ENCODE measurements at regions not wholly inside any gene's neighbourhood (a gene's known extent, or its start where the extent isn't known, plus 50 kb on each side); places are given as distances from the start of the nearest gene placed in this dataset.

- no peak for DNase-seq (ENCODE audit: low spot score)
- no peak for TF ChIP-seq CTCF (IDR thresholded peaks at IDR 0.05; ENCODE audit: extremely low read depth, missing control alignments)
Observed at GRCh38 chr13:59368693-59369092, 795.0 kb downstream of the DIAPH3 start.

GRCh38 chr13:59371229-59371628, 792.5 kb downstream of the DIAPH3 start:
- no peak for DNase-seq (ENCODE audit: low spot score)
- TF ChIP-seq CTCF (IDR thresholded peaks at IDR 0.05; ENCODE audit: extremely low read depth, missing control alignments): no peak

DNA sequence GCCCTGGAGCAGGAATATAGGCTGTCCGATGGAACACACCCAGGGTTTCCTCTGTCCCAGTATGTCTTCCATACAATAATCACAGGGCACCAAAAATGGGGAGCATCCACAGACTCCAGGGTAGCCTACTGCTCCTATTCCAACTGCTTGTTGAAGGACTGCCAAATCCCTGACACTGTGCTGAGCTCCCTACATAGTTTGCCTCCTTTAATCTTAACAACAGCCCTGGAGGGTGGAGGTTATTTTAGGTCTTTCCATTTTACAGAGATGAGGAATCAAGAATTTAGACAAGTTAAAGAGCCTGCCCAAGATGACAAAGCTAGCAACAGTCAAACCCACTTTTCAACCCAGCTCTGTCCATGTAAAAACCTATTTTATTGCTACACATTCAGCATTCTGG, 790.4 kb downstream of the DIAPH3 start:
- no peak for TF ChIP-seq CTCF (IDR thresholded peaks at IDR 0.05; ENCODE audit: extremely low read depth, missing control alignments)

GRCh38 chr13:59374691-59375090, 789.0 kb downstream of the DIAPH3 start:
- no peak for DNase-seq (ENCODE audit: low spot score)
- no peak for TF ChIP-seq CTCF (IDR thresholded peaks at IDR 0.05; ENCODE audit: extremely low read depth, missing control alignments)

More for the DNA sequence above, 790.4 kb downstream of the DIAPH3 start:
- no peak for DNase-seq (ENCODE audit: low spot score)

DNA sequence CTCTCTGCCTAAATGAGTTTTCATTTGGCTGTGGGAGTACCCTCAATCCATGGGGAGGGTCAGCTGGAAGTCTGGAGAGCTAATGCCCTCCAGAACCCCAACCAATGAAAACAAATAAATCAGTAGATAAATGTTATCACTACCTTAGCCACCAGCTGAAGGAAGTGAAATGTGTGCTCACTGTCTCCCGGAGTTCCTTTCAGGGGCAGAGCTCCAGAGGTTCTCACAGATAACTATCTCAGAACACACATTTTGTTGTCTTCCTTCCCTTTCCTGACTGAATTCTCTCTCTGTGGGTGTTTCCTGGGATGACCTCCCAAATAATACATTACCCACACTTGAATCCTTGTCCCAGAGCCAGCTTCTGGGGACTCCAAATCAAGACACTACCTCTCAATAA, 779.6 kb downstream of the DIAPH3 start:
- TF ChIP-seq CTCF (IDR thresholded peaks at IDR 0.05; ENCODE audit: extremely low read depth, missing control alignments): no peak
- no peak for DNase-seq (ENCODE audit: low spot score)

DNA sequence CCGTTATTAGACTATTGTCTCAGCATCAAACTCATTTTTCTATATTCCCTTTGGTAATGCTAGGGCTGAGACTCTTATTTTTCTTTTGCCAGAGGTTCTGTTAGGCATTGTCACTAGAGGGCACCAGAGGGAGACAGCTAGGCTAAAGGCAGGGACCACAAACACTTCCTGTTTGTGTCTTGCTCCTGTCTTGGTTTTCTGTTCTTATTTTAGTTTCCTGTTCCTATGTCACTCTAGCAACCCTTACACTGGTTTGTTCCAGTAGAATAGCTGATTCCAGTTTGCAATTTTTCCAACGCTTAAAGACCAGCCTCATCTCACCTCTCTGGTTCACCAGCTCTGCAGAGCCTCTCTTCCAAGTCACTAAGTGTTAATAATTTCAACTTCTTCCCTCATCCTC, 772.0 kb downstream of the DIAPH3 start:
- peak; percentile 60 for TF ChIP-seq CTCF (IDR thresholded peaks at IDR 0.05; ENCODE audit: extremely low read depth, missing control alignments)
- peak; percentile 61 for DNase-seq (ENCODE audit: low spot score)

DNA sequence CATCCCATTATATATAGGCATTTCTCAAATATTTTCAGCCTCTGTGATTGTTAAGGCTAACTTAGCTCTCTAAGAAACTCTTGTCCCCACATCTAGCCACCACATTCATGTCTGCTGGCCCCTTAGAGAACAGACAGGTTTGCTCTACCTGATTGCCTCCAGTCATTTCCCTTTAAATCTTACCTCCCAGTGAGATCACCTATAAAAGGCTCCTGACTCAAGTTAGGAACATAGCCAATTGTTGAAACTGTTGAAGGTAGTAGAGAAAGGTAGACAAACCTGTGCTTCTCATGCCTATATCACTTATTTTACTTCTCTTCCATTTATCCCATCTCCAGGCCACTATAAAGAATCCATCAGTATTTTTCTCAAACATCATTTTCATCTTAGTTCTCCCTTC, 771.4 kb downstream of the DIAPH3 start:
- TF ChIP-seq CTCF (IDR thresholded peaks at IDR 0.05; ENCODE audit: extremely low read depth, missing control alignments): no peak
- no peak for DNase-seq (ENCODE audit: low spot score)
